Activated CD4-positive, alpha-beta T cell treated with anti-CD3 and anti-CD28 coated beads for 4 hours (primary cell): ENCODE measurements at regions not wholly inside any gene's neighbourhood (a gene's known extent, or its start where the extent isn't known, plus 50 kb on each side); places are given as distances from the start of the nearest gene placed in this dataset.
"Not testable (repeated sequence)": the region's sequence is repeated elsewhere in the genome, so short reads cannot be mapped to it uniquely, and the experiment has no call there.

Experiments used
- DNase-seq, 2 donors: peaks; one replicate each; pipeline ENCODE4 v3.0.0-alpha.2; 2020

GRCh38 chr2:111484097-111484496 is 363.4 kb downstream of the BCL2L11 start:
- DNase-seq: not testable (repeated sequence)

DNA sequence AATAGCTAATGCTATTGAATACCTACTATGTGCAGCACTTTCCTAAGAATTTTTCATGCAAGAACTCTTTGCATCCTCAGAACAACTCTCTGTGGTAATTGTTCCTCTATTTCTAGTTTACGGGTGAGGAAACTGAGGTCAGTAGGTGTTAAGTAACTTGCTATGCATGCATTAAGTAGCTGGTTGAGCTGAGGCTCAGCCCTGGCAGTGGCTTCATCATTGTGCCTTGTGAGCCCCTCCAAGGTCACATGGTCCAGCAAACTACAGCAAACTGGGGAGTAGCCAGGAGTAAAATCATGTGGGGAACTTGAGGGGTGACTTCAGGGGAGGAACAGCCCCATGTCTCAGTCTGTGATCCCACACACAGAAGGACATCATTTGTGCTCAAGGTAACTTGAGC is 365.2 kb downstream of the BCL2L11 start:
- not testable (repeated sequence) for DNase-seq

- not testable (repeated sequence) for DNase-seq
Observed at GRCh38 chr2:111488451-111488850, 367.7 kb downstream of the BCL2L11 start.

- DNase-seq: not testable (repeated sequence)
Observed at GRCh38 chr2:111489460-111489859, 368.7 kb downstream of the BCL2L11 start.

- DNase-seq: not testable (repeated sequence)
Observed at GRCh38 chr2:111491181-111491580, 370.5 kb downstream of the BCL2L11 start.

DNA sequence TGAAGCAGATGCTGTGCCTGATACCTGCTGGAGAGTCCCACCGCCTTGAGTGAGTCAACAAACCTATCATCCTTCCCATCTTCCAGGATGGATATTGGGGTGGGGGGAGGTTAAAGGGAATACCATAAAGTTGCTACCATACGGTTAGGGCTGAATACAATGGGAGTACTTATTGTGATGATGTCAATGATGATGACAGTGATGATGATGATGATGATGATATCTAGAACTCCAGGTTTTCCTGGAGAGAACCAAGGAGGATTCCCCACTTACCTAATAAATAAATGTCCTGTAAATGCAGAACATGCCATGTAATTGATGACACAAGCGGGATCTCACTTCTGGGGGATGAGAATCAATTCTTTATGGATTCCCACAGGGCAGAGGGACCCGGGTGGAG is 370.9 kb downstream of the BCL2L11 start:
- DNase-seq: not testable (repeated sequence)

- DNase-seq: not testable (repeated sequence)
Observed at GRCh38 chr2:111492995-111493719, 372.4 kb downstream of the BCL2L11 start.

GRCh38 chr2:111493720-111494078 is 373.0 kb downstream of the BCL2L11 start:
- not testable (repeated sequence) for DNase-seq

GRCh38 chr2:111494288-111494980 is 373.7 kb downstream of the BCL2L11 start:
- DNase-seq: not testable (repeated sequence)

DNA sequence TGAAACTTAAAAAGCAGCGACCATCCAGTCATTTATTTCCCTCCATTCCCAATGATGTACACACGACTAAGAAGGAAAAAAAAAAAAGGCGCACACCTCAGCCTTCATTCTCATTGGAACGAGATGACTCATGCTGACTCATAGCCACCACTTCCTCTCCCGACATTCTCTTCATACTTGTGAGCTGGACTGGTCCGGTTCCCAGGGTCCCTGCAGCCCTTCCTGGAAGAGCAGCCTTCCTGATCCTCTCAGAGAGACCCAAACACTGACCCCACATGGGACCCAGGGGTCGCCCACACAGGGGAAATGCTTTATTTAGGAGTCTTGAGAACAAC is 374.2 kb downstream of the BCL2L11 start:
- not testable (repeated sequence) for DNase-seq

- DNase-seq: not testable (repeated sequence)
Observed at GRCh38 chr2:111495636-111496035, 374.9 kb downstream of the BCL2L11 start.

GRCh38 chr2:111496176-111496575 is 375.5 kb downstream of the BCL2L11 start:
- not testable (repeated sequence) for DNase-seq

- not testable (repeated sequence) for DNase-seq
Observed at GRCh38 chr2:111496860-111497259, 376.1 kb downstream of the BCL2L11 start.

DNA sequence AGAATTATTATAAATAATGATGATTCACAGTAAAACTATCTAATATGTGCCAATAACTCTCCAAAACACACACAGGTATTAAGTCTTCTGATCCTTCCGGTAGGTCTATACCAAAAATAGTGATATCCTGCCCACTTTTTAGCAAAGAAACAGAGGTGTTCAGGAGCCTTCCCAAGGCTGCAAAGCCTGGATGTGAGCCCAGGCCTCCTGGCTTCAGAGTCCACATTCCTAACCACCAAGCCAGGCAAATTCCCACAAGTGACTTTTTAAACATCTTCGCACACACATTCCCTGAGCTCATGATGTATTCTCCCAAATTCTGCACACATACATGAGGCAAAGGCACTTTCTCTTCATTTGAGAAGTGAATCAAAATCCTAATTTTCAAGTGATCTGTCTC is 376.6 kb downstream of the BCL2L11 start:
- DNase-seq: not testable (repeated sequence)

- DNase-seq: not testable (repeated sequence)
Observed at GRCh38 chr2:111500536-111501062, 379.9 kb downstream of the BCL2L11 start.

DNA sequence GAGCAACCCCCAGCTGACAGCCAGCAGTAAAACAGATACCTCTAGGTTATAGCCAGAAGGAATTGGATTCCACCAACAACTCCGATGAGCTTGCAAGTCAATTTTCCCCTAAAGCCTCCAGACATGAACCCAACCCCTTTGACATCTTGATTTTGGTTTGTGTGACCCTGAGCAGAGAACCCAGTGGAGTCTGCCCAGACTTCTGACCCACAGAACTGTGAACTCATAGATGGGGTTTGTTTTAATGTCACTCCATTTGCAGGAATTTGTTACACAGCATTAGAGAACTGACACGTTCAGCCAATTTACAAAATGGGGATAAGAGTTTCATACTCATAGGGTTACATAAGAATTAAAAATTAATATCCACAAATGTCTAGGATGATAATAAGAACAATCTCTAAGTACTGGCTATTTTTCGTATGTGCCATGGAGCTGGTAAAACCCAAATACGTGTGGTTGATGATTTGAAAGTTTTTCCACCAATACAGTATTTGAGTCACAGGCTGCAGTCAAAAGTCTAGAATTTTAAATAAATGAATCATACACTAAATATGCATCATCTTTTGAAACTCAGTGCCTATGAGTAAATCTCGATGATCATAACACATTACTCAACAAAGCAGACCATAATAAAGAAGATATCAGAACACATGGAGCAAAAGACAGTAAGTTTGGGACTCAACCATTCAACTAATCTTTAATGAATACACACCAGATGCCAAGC is 380.0 kb downstream of the ANAPC1 start:
- not testable (repeated sequence) for DNase-seq

DNA sequence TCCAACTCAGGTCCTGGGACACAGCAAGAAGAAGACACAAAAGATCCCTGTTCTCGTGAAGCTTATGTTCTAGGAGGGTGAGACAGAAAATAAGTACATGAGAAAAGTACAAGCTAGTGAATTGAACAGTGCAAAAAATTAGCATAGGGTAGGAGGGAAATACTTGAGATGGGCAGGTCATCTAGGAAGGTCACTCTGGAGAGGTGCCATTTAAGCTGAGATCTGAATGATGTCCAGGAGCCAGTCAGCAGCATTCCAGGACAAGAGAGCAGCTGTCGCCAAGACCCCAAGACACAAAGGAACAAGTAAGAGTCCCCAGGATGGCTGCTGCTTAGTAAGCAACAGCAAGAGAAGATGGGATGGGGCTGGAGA is 379.4 kb downstream of the ANAPC1 start:
- DNase-seq: not testable (repeated sequence)

- not testable (repeated sequence) for DNase-seq
Observed at GRCh38 chr2:111505267-111505666, 378.7 kb downstream of the ANAPC1 start.

GRCh38 chr2:111506936-111507335 is 377.1 kb downstream of the ANAPC1 start:
- DNase-seq: not testable (repeated sequence)

GRCh38 chr2:111509225-111509869 is 374.6 kb downstream of the ANAPC1 start:
- not testable (repeated sequence) for DNase-seq

DNA sequence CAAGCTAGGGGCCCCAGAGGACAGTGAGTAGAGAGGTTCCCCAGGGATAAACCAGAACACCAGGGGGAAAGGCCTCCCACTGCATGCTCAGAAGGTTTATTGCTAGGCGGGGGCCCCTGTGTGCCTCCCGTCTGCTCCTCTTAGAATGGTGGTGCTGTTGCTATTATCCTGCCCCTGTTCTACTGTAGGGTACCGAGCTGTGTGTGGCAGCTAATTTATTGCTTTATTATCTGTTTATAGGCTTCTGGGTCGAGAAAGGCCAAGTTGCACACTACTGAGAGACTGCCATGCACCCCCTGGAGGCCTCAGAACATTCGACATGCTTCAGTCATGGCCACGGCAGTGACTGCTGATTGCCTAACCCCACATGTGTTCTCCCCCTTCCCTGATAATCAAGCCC is 373.6 kb downstream of the ANAPC1 start:
- not testable (repeated sequence) for DNase-seq

DNA sequence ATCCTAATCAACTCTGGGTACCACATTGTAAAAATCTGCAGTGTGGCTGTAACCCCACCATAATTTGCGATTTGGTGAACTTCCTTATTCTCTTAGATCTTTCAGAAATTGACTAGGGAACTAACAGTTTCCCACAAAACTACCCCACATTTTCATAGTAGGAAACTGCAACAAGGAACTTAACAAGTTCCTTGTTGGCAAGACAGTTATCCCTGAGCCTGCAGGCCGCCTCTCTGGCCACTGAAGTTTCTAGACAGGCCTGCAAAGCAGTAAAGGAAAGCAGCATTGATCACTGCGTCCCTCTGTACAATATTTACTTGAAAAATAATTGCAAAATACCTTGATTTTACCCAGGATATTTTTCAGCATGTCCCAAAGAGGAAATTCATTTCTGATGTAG is 372.9 kb downstream of the ANAPC1 start:
- DNase-seq: not testable (repeated sequence)

DNA sequence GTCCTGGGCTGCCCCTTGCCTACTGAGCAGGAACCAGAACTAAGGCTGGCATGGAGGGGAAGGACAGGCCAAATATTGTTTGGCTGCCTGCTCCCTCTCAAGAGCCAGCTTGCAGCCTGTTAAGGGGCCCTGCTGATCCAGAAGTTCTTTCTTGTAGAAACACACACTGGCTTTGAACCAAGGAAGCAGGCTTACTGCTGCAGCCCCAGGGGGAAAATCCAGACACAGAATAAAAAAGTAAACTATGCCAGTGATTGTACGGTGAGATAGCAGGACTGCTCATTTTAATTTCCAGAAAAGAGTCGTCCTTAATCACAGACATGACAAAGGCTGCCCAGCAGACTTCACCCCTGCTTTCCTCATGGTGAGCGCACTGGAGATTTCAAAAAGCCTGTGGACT is 371.6 kb downstream of the ANAPC1 start:
- not testable (repeated sequence) for DNase-seq
